H1 (cell line): ENCODE measurements at regions not wholly inside any gene's neighbourhood (a gene's known extent, or its start where the extent isn't known, plus 50 kb on each side); places are given as distances from the start of the nearest gene placed in this dataset.

Experiments
- CTCF ChIA-PET: fragments of 300-600 bp; sonication (Branson Sonifier 250); formaldehyde crosslinking; loops from one replicate; lab custom pipeline; 2021; ENCODE audit not compliant: partially characterized antibody; lab: Charles Lee
- POLR2A ChIA-PET: fragments of 300-600 bp; sonication (Branson Sonifier 250); formaldehyde crosslinking; loops from one replicate; lab custom pipeline; 2021; ENCODE audit warnings: inconsistent platforms; ENCODE audit not compliant: partially characterized antibody; lab: Charles Lee
- DNase-seq, 2 experiments: peaks; one replicate each; pipeline versions ENCODE4 v3.0.0 to v3.0.0-alpha.2; 2010 to 2022; ENCODE audit warnings: low spot score in 2 of 2, low read depth in 1 of 2, mixed read lengths in 1 of 2
- FAIRE-seq: peaks from 2 replicates; lab custom pipeline; 2011; peaks lifted over from hg19 to GRCh38; lab: Jason Lieb, UNC
- H2AFZ ChIP-seq: 2 replicates; pipeline ENCODE4 v1.8.1; 2012; ENCODE audit warnings: low read length, inconsistent platforms
- H2AK5ac ChIP-seq: 2 replicates; pipeline ENCODE4 v1.6.1; 2013; ENCODE audit warnings: low read depth, low read length
- H2BK120ac ChIP-seq: replicated peaks from 2 replicates; pipeline ENCODE3; 2013; ENCODE audit warnings: low read depth, low read length, inconsistent platforms
- H2BK12ac ChIP-seq: 2 replicates; pipeline ENCODE4 v1.6.1; 2013; ENCODE audit warnings: low read depth, low read length
- H2BK15ac ChIP-seq: 2 replicates; pipeline ENCODE4 v1.6.1; 2013; ENCODE audit warnings: low read length
- H2BK20ac ChIP-seq: 2 replicates; pipeline ENCODE4 v1.6.1; 2013; ENCODE audit warnings: low read length
- H2BK5ac ChIP-seq: 2 replicates; pipeline ENCODE4 v1.6.1; 2013; ENCODE audit warnings: low read depth, low read length
- H3K14ac ChIP-seq: 2 replicates; pipeline ENCODE4 v1.6.1; 2013; ENCODE audit warnings: inconsistent platforms; ENCODE audit not compliant: insufficient read length
- H3K18ac ChIP-seq: 2 replicates; pipeline ENCODE4 v1.6.1; 2013; ENCODE audit warnings: low read length; ENCODE audit errors: extremely low read depth
- H3K23ac ChIP-seq: 2 replicates; pipeline ENCODE4 v1.6.1; 2013; ENCODE audit warnings: inconsistent platforms; ENCODE audit not compliant: insufficient read length
- H3K23me2 ChIP-seq: 2 replicates; pipeline ENCODE4 v1.6.1; 2013; ENCODE audit warnings: low read depth, low read length
- H3K27ac ChIP-seq: 2 replicates; pipeline ENCODE4 v1.6.1; 2011; ENCODE audit warnings: low read depth, low read length, inconsistent platforms
- H3K27me3 ChIP-seq, 4 experiments: replicated peaks in 1 of 4; 1 replicate in 1 of 4; 2 replicates in 3 of 4; pipeline versions ENCODE4 v1.6.1 to v1.8.1; 2011 to 2013; ENCODE audit warnings: low read length in 3 of 4, mild to moderate bottlenecking in 3 of 4, inconsistent platforms in 2 of 4, mixed read lengths in 2 of 4, moderate library complexity in 1 of 4; ENCODE audit not compliant: control insufficient read depth in 3 of 4, insufficient read depth in 3 of 4; ENCODE audit errors: extremely low read depth in 1 of 4
- H3K36me3 ChIP-seq, 4 experiments: 2 replicates each; pipeline versions ENCODE4 v1.6.1 to v1.8.1; 2011 to 2013; ENCODE audit warnings: mild to moderate bottlenecking in 4 of 4, low read length in 3 of 4, moderate library complexity in 2 of 4, control low read depth in 1 of 4, inconsistent platforms in 1 of 4; ENCODE audit not compliant: insufficient read depth in 4 of 4, control insufficient read depth in 2 of 4
- H3K4ac ChIP-seq: replicated peaks from 2 replicates; pipeline ENCODE3; 2013; ENCODE audit warnings: low read length, low read depth, mixed read lengths, inconsistent platforms; ENCODE audit not compliant: insufficient read length
- H3K4me1 ChIP-seq, 4 experiments: replicated peaks in 1 of 4; 1 replicate in 1 of 4; 2 replicates in 3 of 4; pipeline versions ENCODE4 v1.6.1 to v1.8.1; 2011 to 2013; ENCODE audit warnings: low read length in 3 of 4, inconsistent platforms in 2 of 4, mixed read lengths in 1 of 4; ENCODE audit not compliant: insufficient read depth in 4 of 4, control insufficient read depth in 3 of 4
- H3K4me2 ChIP-seq, 2 experiments: 2 replicates each; pipeline versions ENCODE4 v1.6.1 to v1.8.1; 2011 to 2013; ENCODE audit warnings: low read depth in 2 of 2, low read length in 2 of 2, control low read depth in 1 of 2, inconsistent platforms in 1 of 2, mild to moderate bottlenecking in 1 of 2; ENCODE audit not compliant: insufficient read depth in 1 of 2
- H3K4me3 ChIP-seq, 4 experiments: fragments of 200-600, 300-600 bp in 1 of 4; sonication (generic), shearing (Covaris generic), sonication (Bioruptor Twin) in 1 of 4; 2 replicates each; pipeline versions ENCODE4 v1.5.1 to v1.8.1; 2011 to 2016; ENCODE audit warnings: low read length in 4 of 4, low read depth in 3 of 4, control low read depth in 2 of 4, inconsistent platforms in 2 of 4, mild to moderate bottlenecking in 2 of 4, mixed read lengths in 1 of 4, moderate library complexity in 1 of 4; ENCODE audit not compliant: insufficient read depth in 2 of 4; ENCODE audit errors: extremely low read depth in 1 of 4
- H3K56ac ChIP-seq: replicated peaks from 2 replicates; pipeline ENCODE3; 2013; ENCODE audit warnings: low read depth, mild to moderate bottlenecking, mixed read lengths, low read length, inconsistent platforms; ENCODE audit not compliant: insufficient read length
- H3K79me1 ChIP-seq: 2 replicates; pipeline ENCODE4 v1.6.1; 2013; ENCODE audit warnings: low read depth, low read length, control low read depth
- H3K79me2 ChIP-seq, 2 experiments: 2 replicates each; pipeline versions ENCODE4 v1.6.1 to v1.8.1; 2012 to 2013; ENCODE audit warnings: low read length in 2 of 2, mild to moderate bottlenecking in 2 of 2, inconsistent platforms in 1 of 2; ENCODE audit not compliant: insufficient read depth in 2 of 2, control insufficient read depth in 1 of 2
- H3K9ac ChIP-seq, 4 experiments: replicated peaks in 1 of 4; 1 replicate in 1 of 4; 2 replicates in 3 of 4; pipeline versions ENCODE4 v1.6.1 to v1.8.1; 2011 to 2013; ENCODE audit warnings: low read depth in 3 of 4, low read length in 3 of 4, control low read depth in 2 of 4, mild to moderate bottlenecking in 2 of 4, moderate library complexity in 2 of 4, inconsistent platforms in 1 of 4; ENCODE audit errors: extremely low read depth in 1 of 4
- H3K9me3 ChIP-seq, 2 experiments: 2 replicates each; pipeline versions ENCODE4 v1.6.1 to v1.8.1; 2012 to 2013; ENCODE audit warnings: mild to moderate bottlenecking in 2 of 2, moderate library complexity in 2 of 2, control low read depth in 1 of 2, inconsistent platforms in 1 of 2, low read depth in 1 of 2, low read length in 1 of 2, mixed read lengths in 1 of 2; ENCODE audit not compliant: insufficient read depth in 2 of 2
- H4K20me1 ChIP-seq, 2 experiments: replicated peaks in 1 of 2; 2 replicates each; pipeline versions ENCODE3 to v1.8.1; 2011 to 2013; ENCODE audit warnings: inconsistent platforms in 2 of 2, low read length in 2 of 2, mild to moderate bottlenecking in 1 of 2; ENCODE audit not compliant: insufficient read depth in 2 of 2, control insufficient read depth in 1 of 2
- H4K5ac ChIP-seq: 2 replicates; pipeline ENCODE4 v1.6.1; 2013; ENCODE audit warnings: low read length, low read depth, mixed read lengths, inconsistent platforms; ENCODE audit not compliant: insufficient read length
- H4K8ac ChIP-seq: 2 replicates; pipeline ENCODE4 v1.8.0; 2013; ENCODE audit warnings: mild to moderate bottlenecking, moderate library complexity, low read length, inconsistent platforms; ENCODE audit not compliant: insufficient read depth; ENCODE audit errors: extremely low read depth
- H4K91ac ChIP-seq: replicated peaks from 2 replicates; pipeline ENCODE3; 2013; ENCODE audit warnings: low read length, mixed read lengths, inconsistent platforms; ENCODE audit not compliant: insufficient read length
- BRCA1 ChIP-seq: IDR thresholded peaks from 2 replicates; pipeline ENCODE4 v1.6.1; 2012; ENCODE audit warnings: low read depth, low read length, improper control_type of control experiment
- CTBP2 ChIP-seq: IDR thresholded peaks from 2 replicates; pipeline ENCODE4 v1.7.0; 2011; ENCODE audit warnings: borderline replicate concordance, mild to moderate bottlenecking, moderate library complexity, mixed read lengths, low read length; ENCODE audit not compliant: insufficient read depth, insufficient read length
- JUN ChIP-seq: IDR thresholded peaks from 2 replicates; pipeline ENCODE4 v1.6.1; 2011; ENCODE audit warnings: low read depth, mild to moderate bottlenecking, improper control_type of control experiment, low read length
- MAFK ChIP-seq: IDR thresholded peaks from 2 replicates; pipeline ENCODE4 v1.6.1; 2012; ENCODE audit warnings: low read depth, mild to moderate bottlenecking, improper control_type of control experiment, low read length
- NRF1 ChIP-seq: IDR thresholded peaks from 2 replicates; pipeline ENCODE4 v1.6.1; 2011; ENCODE audit warnings: mild to moderate bottlenecking, low read depth, low read length, improper control_type of control experiment
- RAD21 ChIP-seq, 2 experiments: IDR thresholded peaks in 1 of 2; conservative IDR thresholded peaks in 1 of 2; 2 replicates each; pipeline ENCODE4 v1.6.1; 2011; ENCODE audit warnings: low read depth in 2 of 2, low read length in 2 of 2, improper control_type of control experiment in 1 of 2, inconsistent platforms in 1 of 2, mild to moderate bottlenecking in 1 of 2, moderate library complexity in 1 of 2
- RBBP5 ChIP-seq: IDR thresholded peaks from 2 replicates; pipeline ENCODE4 v1.7.1; 2012; ENCODE audit warnings: low read depth, mild to moderate bottlenecking, inconsistent platforms, low read length, moderate library complexity, borderline replicate concordance
- RFX5 ChIP-seq: IDR thresholded peaks from 2 replicates; pipeline ENCODE4 v1.6.1; 2011; ENCODE audit warnings: low read depth, low read length, improper control_type of control experiment, borderline replicate concordance
- RXRA ChIP-seq: IDR thresholded peaks from 2 replicates; pipeline ENCODE4 v1.6.1; 2011; ENCODE audit warnings: low read depth, mild to moderate bottlenecking, low read length, moderate library complexity; ENCODE audit not compliant: insufficient read depth
- TAF1 ChIP-seq: IDR thresholded peaks from 2 replicates; pipeline ENCODE4 v1.6.1; 2011; ENCODE audit warnings: mild to moderate bottlenecking, low read depth, low read length
- TCF12 ChIP-seq: IDR thresholded peaks from 2 replicates; pipeline ENCODE4 v1.6.1; 2011; ENCODE audit warnings: low read depth, mild to moderate bottlenecking, low read length
- TEAD4 ChIP-seq: IDR thresholded peaks from 2 replicates; pipeline ENCODE4 v1.6.1; 2012; ENCODE audit warnings: low read depth, low read length, inconsistent platforms, mixed read lengths
- WGBS, 2 experiments: shearing (Covaris generic) in 1 of 2; methylation state at CpG; one replicate each; pipeline versions ENCODE4 v1.1.6 to v1.1.7; 2013 to 2015; ENCODE audit warnings: low lambda C conversion rate in 2 of 2, mixed read lengths in 2 of 2, inconsistent platforms in 1 of 2, low coverage in 1 of 2, missing lambda C conversion rate in 1 of 2; ENCODE audit not compliant: insufficient replicate concordance in 2 of 2, insufficient coverage in 1 of 2, insufficient read length in 1 of 2; ENCODE audit errors: extremely low coverage in 1 of 2, missing lambda C conversion rate in 1 of 2; 5-methylcytosine and 5-hydroxymethylcytosine counted together

DNA sequence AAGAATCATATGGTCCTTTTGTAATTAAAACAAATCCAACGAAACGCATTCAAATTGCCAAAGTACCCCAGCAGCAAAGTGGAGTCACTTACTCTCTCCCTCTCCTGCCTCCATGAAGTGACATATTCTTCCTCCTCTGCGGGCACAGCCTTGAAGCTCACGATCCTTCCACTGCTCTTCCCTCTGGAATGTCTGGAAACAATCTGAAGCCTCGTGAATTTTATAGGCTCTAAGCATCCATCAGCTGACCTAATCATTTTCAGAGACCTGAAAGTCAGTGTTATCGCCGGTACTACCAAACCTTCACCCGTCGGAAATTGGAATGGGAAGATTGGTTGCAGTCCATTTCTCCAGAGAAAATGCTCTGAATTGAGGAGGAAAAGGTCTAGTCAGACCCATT, 134.5 kb upstream of the FOXF1 start:
- Histone ChIP-seq H3K56ac (no peak overlapping the region), H3K4me3 (no peak overlapping the region), H3K4ac (no peak overlapping the region), H3K14ac (no peak overlapping the region), H3K4me2 (no peak overlapping the region), H4K5ac (no peak overlapping the region), H3K27me3 (peaks cover 0 to 2% (median 0%) of the 10 kb centered on the region in 4 experiments; a peak in 2 of 7 replicates), H3K79me1 (no peaks in the 10 kb centered on the region), H2BK15ac (no peak overlapping the region), H2AK5ac (no peak overlapping the region), H3K36me3 (no peaks in the 10 kb centered on the region), H2AFZ (no peak overlapping the region), H3K9me3 (peaks cover 0 to 6% of the 10 kb centered on the region in 2 experiments; a peak in 1 of 4 replicates), H3K23ac (no peak overlapping the region), H3K4me1 (peaks cover 0 to 9% (median 0%) of the 10 kb centered on the region in 4 experiments; a peak in 3 of 7 replicates), H3K9ac (no peak overlapping the region), H2BK20ac (no peak overlapping the region), H3K79me2 (no peaks in the 10 kb centered on the region), H2BK5ac (no peak overlapping the region), H3K27ac (no peak overlapping the region), H3K18ac (no peak overlapping the region), H4K91ac (no peak overlapping the region), H4K8ac (no peak overlapping the region), H2BK120ac (no peak overlapping the region), H4K20me1 (no peaks in the 10 kb centered on the region), H3K23me2 (no peaks in the 10 kb centered on the region), H2BK12ac (no peak overlapping the region)
- ChIA-PET CTCF (interaction anchor here (1.2 kb wide), 1 partner anchor 56 kb away, joined by 3 read pairs; no protein-coding TSS in a partner anchor), POLR2A (no interaction called here)
- 90% methylated on average over 8 of the region's 9 CpGs; no CpG with 5 or more reads in 1 of the 2 experiments for WGBS, 2 experiments
- DNase-seq (no peak), FAIRE-seq (no peak)
- no peak for TF ChIP-seq CTBP2
- TF ChIP-seq TEAD4 = no peak
- no peak for TF ChIP-seq RFX5
- TF ChIP-seq BRCA1 = no peak
- no peak for TF ChIP-seq RXRA
- TF ChIP-seq NRF1 = no peak
- no peak for TF ChIP-seq RBBP5
- no peak for TF ChIP-seq JUN
- no peak for TF ChIP-seq TCF12
- no peak for TF ChIP-seq TAF1
- no peak for TF ChIP-seq MAFK
- TF ChIP-seq RAD21 (IDR thresholded peaks at IDR 0.05 in 1 of 2, conservative IDR thresholded peaks at IDR 0.05 in 1 of 2; ENCODE audit: low read depth in 2 of 2, low read length in 2 of 2) = no peak
